GM20000 (cell line): ENCODE measurements at regions not wholly inside any gene's neighbourhood (a gene's known extent, or its start where the extent isn't known, plus 50 kb on each side); places are given as distances from the start of the nearest gene placed in this dataset.

Source experiments
- DNase-seq: peaks from one replicate; pipeline ENCODE4 v3.0.0; 2012; ENCODE audit warnings: low spot score
- CTCF ChIP-seq: IDR thresholded peaks from 2 replicates; pipeline ENCODE4 v1.5.1; 2012; ENCODE audit warnings: mild to moderate bottlenecking, control low read depth; ENCODE audit errors: extremely low read depth, missing control alignments

DNA sequence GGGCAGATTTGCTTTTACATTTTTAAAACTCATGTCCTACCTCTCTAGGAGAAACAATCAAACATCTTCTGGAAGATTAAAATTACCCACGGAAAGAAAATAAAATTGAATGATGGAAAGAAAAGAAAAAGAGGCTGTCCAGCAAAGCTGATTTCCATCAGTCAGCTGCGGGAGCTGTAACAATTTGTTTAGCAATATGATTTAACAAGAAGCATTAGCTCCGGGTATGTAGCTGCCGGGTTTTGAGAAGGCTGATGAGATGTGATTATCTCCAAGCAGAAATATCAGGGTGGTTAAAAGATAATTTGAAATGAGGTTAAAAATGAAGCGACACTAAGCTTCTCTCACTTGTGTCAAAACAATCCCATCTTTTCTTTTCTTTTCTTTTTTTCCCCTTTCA is 608.9 kb upstream of the SALL1 start:
- TF ChIP-seq CTCF = no peak
- no peak for DNase-seq

DNA sequence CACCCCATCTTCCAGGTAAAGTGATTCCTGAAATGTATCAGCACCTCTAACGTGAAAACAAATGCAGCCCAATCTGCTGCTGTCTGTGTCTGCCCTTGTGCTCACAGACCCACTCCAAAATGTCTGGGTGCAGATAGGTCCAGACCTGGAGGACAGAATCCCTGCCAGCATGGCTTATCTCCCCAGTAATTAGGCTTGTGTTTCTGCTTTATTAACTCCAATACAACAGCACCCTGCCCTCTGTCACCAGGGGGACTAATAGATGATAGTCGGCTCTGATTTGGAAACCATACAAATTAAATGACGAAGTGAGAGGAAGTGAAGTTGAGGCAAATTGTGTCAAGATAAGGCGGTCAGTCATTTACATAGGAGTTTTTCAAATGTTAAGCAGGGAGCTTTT is 608.3 kb upstream of the SALL1 start:
- no peak for DNase-seq
- no peak for TF ChIP-seq CTCF

- DNase-seq = no peak
- TF ChIP-seq CTCF = no peak
Observed at GRCh38 chr16:51757921-51758479, 606.9 kb upstream of the SALL1 start.

- no peak for DNase-seq
- no peak for TF ChIP-seq CTCF
Observed at GRCh38 chr16:51757505-51757904, 606.4 kb upstream of the SALL1 start.

DNA sequence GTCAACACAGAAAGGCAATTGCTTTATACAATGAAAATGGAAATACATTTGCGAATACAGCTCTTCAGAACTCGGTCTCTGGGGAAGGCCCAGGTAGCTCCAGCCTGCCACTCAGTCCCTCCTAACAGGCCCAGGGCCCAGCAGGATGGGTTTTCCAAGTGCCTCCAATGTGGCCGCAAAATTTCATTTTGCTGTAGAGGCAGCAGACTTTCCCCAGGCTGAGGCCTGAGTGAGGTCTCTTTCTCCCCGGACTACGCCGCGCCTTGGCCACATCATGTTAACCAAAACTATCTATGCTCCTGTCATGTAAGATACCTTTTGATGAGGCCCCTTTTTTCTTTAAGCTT is 606.0 kb upstream of the SALL1 start:
- DNase-seq = no peak
- TF ChIP-seq CTCF = no peak

- DNase-seq = no peak
- no peak for TF ChIP-seq CTCF
Observed at GRCh38 chr16:51756447-51757123, 605.5 kb upstream of the SALL1 start.

DNA sequence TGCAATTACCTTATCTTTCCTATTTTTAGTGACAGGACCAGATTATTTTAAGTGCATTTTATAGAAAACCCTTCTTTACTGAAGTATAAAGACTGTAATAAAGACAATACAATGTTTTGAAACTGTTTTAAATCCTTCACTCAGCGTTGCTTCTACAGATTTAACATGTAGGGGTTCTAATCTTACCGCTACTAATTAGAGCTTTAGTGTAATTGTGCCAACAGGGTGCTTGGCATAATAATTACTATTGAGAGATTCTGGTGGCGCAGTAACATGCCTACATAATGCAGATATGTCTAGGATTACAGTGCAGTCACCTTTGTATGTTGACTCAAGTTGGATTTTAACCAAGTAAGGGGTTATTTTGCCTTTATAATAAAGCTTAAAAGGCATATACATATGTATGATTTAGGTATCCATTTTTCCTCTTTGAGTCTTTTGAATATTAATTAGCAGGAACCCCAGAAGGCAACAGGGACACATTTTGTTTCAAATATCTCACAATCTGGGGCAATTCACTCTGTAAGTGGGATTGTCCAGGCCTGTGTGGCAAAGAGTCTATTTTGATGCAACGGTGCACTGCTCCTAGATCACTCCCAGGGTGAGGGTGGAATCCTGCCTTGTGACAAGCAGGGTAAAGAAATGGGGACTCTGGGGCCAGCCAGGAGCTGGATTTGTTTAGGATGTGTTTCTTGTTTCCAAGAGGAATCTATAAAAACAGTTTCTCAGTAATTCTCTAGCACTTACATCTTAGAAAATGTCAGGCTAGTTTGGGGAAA is 604.7 kb upstream of the SALL1 start:
- no peak for TF ChIP-seq CTCF
- DNase-seq = no peak
